ENCODE measurements at regions not wholly inside any gene's neighbourhood (a gene's known extent, or its start where the extent isn't known, plus 50 kb on each side); places are given as distances from the start of the nearest gene placed in this dataset.

DNA sequence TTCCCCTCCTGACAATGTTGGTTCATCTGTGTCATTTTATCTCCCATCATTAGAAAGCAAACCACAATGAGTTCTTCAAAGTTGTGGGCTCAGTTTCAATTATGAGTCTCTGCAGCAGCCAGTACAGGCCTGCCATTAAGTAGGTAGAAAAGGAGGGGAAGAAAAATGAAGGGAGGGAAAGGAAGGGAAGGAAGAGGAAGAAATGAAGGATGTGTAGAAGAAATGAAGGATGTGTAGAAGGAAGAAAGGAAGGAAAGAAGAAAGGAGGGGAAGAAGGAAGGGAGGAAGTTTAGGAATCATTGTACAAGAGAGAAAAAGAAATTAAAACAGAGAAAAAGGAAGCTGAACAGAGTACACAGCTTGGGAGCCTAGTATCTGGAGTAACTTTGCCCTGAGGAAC, 498.3 kb upstream of the DAB1 start:
- DNase-seq, result no peak
- H3K36me3 ChIP-seq, result no peaks in the 10 kb centered on the region
- no peaks in the 10 kb centered on the region for H3K9me3 ChIP-seq
- TF ChIP-seq POLR2A (IDR thresholded peaks at IDR 0.05), result no peak
- no peak for TF ChIP-seq CTCF (IDR thresholded peaks at IDR 0.05)
- intact Hi-C loops (cut with DNase I), result no loop called here
- H3K4me3 ChIP-seq, result no peak overlapping the region
- no peak overlapping the region for H3K27ac ChIP-seq
- no peaks in the 10 kb centered on the region for H3K27me3 ChIP-seq
- H3K4me1 ChIP-seq, result no peaks in the 10 kb centered on the region

- WGBS, 2 donors, result 32 to 49% methylated on average over 6 of the region's 6 CpGs
- no peak for DNase-seq
- TF ChIP-seq CTCF (IDR thresholded peaks at IDR 0.05) (no peak), POLR2A (IDR thresholded peaks at IDR 0.05) (no peak)
- Histone ChIP-seq H3K4me1 (no peaks in the 10 kb centered on the region), H3K9me3 (no peaks in the 10 kb centered on the region), H3K27ac (no peak overlapping the region), H3K36me3 (no peaks in the 10 kb centered on the region), H3K27me3 (no peaks in the 10 kb centered on the region), H3K4me3 (no peak overlapping the region)
- intact Hi-C loops (cut with DNase I), result no loop called here
Measured at GRCh38 chr1:57916041-57916440, 492.2 kb upstream of the DAB1 start.

- Histone ChIP-seq H3K27me3 (no peaks in the 10 kb centered on the region), H3K4me3 (no peak overlapping the region), H3K27ac (no peak overlapping the region), H3K36me3 (no peaks in the 10 kb centered on the region), H3K9me3 (no peaks in the 10 kb centered on the region), H3K4me1 (no peaks in the 10 kb centered on the region)
- intact Hi-C loops (cut with DNase I), result no loop called here
- 79 to 81% methylated on average over 4 of the region's 4 CpGs for WGBS, 2 donors
- DNase-seq, result no peak
- TF ChIP-seq CTCF (IDR thresholded peaks at IDR 0.05), result no peak
- no peak for TF ChIP-seq POLR2A (IDR thresholded peaks at IDR 0.05)
Measured at GRCh38 chr1:57911427-57911826, 487.6 kb upstream of the DAB1 start.

GRCh38 chr1:57910782-57911181, 486.9 kb upstream of the DAB1 start:
- Histone ChIP-seq H3K4me3 (no peak overlapping the region), H3K27ac (no peak overlapping the region), H3K36me3 (no peaks in the 10 kb centered on the region), H3K4me1 (no peaks in the 10 kb centered on the region), H3K27me3 (no peaks in the 10 kb centered on the region), H3K9me3 (no peaks in the 10 kb centered on the region)
- intact Hi-C loops (cut with DNase I), result no loop called here
- WGBS, 2 donors, result 73 to 76% methylated on average over 2 of the region's 2 CpGs
- TF ChIP-seq CTCF (IDR thresholded peaks at IDR 0.05), result no peak
- no peak for TF ChIP-seq POLR2A (IDR thresholded peaks at IDR 0.05)
- no peak for DNase-seq

DNA sequence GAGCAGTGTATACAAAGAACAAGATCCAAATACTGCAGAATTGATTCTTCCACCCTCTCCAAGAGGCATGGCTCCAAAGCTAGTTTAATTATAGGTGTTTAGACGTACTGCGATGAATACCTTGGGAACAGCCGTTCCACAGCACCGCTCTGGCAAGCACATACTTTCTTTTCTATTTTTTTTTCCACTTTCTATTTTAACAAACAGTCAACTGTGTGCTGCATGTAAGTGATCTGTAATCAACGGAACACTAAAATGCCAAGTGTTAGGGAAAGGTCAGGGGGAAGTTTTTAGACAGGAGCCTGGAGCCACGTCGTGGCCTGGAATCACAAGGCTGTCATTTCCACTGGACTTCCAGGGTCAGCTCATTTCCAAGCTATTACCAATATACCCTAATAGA, 486.4 kb upstream of the DAB1 start:
- TF ChIP-seq CTCF (IDR thresholded peaks at IDR 0.05), result no peak
- no peak for DNase-seq
- Histone ChIP-seq H3K9me3 (no peaks in the 10 kb centered on the region), H3K4me3 (no peak overlapping the region), H3K36me3 (no peaks in the 10 kb centered on the region), H3K4me1 (no peaks in the 10 kb centered on the region), H3K27ac (no peak overlapping the region), H3K27me3 (no peaks in the 10 kb centered on the region)
- intact Hi-C loops (cut with DNase I), result no loop called here
- WGBS, 2 donors, result 83 to 86% methylated on average over 7 of the region's 7 CpGs
